ENCODE measurements at regions not wholly inside any gene's neighbourhood (a gene's known extent, or its start where the extent isn't known, plus 50 kb on each side); places are given as distances from the start of the nearest gene placed in this dataset.

DNA sequence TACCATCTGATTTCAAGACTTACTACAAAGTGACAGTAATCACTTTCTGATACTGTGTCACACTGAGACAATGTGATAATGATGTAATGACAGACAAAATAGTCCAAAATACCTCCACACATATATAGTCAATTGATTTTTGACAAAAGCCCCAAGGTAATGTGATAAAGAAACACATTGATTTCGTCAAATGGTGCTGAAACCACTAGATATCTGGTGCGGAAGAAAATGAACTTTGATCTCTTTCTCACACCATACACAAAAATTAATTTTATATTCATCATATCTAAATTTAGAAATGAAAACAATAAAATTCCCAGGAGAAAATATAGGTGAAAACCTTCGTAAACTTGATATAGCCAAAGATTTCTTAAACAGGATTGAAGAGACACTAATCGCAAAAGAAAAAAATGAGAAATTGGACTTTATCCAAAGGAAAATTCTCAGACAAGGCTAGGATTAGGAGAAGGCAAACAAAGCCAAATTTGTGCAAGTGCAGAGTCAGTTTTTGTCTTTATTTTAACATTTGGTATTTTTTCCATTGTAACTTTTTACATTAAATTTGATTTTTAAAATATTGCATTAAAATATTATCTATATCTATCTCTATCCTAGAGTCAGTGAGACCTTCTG, 739.9 kb downstream of the DIAPH3 start:
- Histone ChIP-seq H2AFZ (no peak overlapping the region; the same call in 1 of the 2 replicates), H3K4me3 (no peak overlapping the region), H3F3A (replicated peaks; ENCODE audit: low read depth) (no peaks in the 10 kb centered on the region), H3K79me2 (replicated peaks; ENCODE audit: insufficient read depth) (no peaks in the 10 kb centered on the region), H4K20me1 (replicated peaks; ENCODE audit: insufficient read depth) (no peaks in the 10 kb centered on the region), H3K4me1 (ENCODE audit: insufficient read depth) (peaks cover 10% of the 10 kb centered on the region; the same call in 1 of the 2 replicates), H3K27ac (ENCODE audit: low read depth) (no peak overlapping the region), H3K9me2 (ENCODE audit: insufficient read depth) (no peaks in the 10 kb centered on the region; the same call in 1 of the 2 replicates), H3K27me3 (ENCODE audit: insufficient read depth) (no peaks in the 10 kb centered on the region), H3K36me3 (ENCODE audit: insufficient read depth) (no peaks in the 10 kb centered on the region), H3K4me2 (no peak overlapping the region)
- Mint-ChIP-seq H3K36me3 (ENCODE audit: low read depth) (peaks cover 9% of the 10 kb centered on the region; the same call in 2 of the 3 replicates), H3K9me3 (peaks cover 5% of the 10 kb centered on the region; the same call in 1 of the 3 replicates), H3K27me3 (ENCODE audit: insufficient read depth, low read depth, poor library complexity) (peaks cover 5% of the 10 kb centered on the region), H3K27ac (no peak overlapping the region), H3K4me3 (no peak overlapping the region), H3K4me1 (peaks cover 17% of the 10 kb centered on the region)
- no peak for TF ChIP-seq POLR2AphosphoS5 (IDR thresholded peaks at IDR 0.05; ENCODE audit: low read depth)
- TF ChIP-seq JUNB (IDR thresholded peaks at IDR 0.05; ENCODE audit: unreplicated experiment), result no peak
- TF ChIP-seq ETS1 (IDR thresholded peaks at IDR 0.05), result no peak
- TF ChIP-seq CREB1 (CRISPR knock-in tag; IDR thresholded peaks at IDR 0.05; ENCODE audit: low read depth), result no peak
- no peak for DNase-seq (ENCODE audit: low spot score)
- ATAC-seq, result no peak

DNA sequence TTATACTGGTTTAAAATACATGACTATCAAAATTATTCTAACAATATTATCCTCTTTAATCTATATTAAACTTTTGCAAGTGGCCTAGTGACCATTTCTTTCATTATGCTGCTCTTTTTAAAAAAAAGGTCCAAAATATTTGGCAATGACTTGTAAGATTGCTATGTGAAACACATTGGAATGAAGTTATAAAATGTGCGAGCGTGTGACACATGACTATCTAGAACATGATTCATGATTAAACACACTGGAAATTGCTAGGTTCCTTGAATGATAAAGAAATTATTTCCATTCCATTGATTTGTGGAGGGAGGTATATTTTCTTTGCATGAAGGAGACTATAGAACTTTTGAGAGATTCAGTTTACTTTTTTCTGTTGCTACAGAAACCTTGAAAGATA, 739.1 kb downstream of the DIAPH3 start:
- H3F3A ChIP-seq (replicated peaks; ENCODE audit: low read depth), result no peaks in the 10 kb centered on the region
- no peak overlapping the region for H3K27ac ChIP-seq (ENCODE audit: low read depth)
- no peak for ATAC-seq
- no peak overlapping the region for H3K4me3 ChIP-seq
- H4K20me1 ChIP-seq (replicated peaks; ENCODE audit: insufficient read depth), result no peaks in the 10 kb centered on the region
- H3K4me1 ChIP-seq (ENCODE audit: insufficient read depth), result peaks cover 10% of the 10 kb centered on the region; the same call in 1 of the 2 replicates
- no peaks in the 10 kb centered on the region for H3K36me3 ChIP-seq (ENCODE audit: insufficient read depth)
- H3K79me2 ChIP-seq (replicated peaks; ENCODE audit: insufficient read depth), result no peaks in the 10 kb centered on the region
- Mint-ChIP-seq H3K4me1 (peaks cover 17% of the 10 kb centered on the region), H3K36me3 (ENCODE audit: low read depth) (peaks cover 4% of the 10 kb centered on the region; the same call in 1 of the 3 replicates), H3K27ac (no peak overlapping the region), H3K27me3 (ENCODE audit: insufficient read depth, low read depth, poor library complexity) (peaks cover 5% of the 10 kb centered on the region), H3K9me3 (peaks cover 7% of the 10 kb centered on the region; the same call in 1 of the 3 replicates), H3K4me3 (no peak overlapping the region)
- H2AFZ ChIP-seq, result no peak overlapping the region
- no peak for DNase-seq (ENCODE audit: low spot score)
- no peaks in the 10 kb centered on the region for H3K27me3 ChIP-seq (ENCODE audit: insufficient read depth)
- no peak overlapping the region for H3K4me2 ChIP-seq
- no peaks in the 10 kb centered on the region; the same call in 1 of the 2 replicates for H3K9me2 ChIP-seq (ENCODE audit: insufficient read depth)
- TF ChIP-seq JUNB (IDR thresholded peaks at IDR 0.05; ENCODE audit: unreplicated experiment) (no peak), EZH2phosphoT487 (IDR thresholded peaks at IDR 0.05; ENCODE audit: unreplicated experiment) (no peak), ZNF462 (CRISPR knock-in tag; IDR thresholded peaks at IDR 0.05) (no peak), NANOG (IDR thresholded peaks at IDR 0.05; ENCODE audit: borderline replicate concordance) (no peak), ETS1 (IDR thresholded peaks at IDR 0.05) (no peak), ZNF331 (CRISPR knock-in tag; IDR thresholded peaks at IDR 0.05; ENCODE audit: low read depth) (no peak)
- TF ChIP-seq, protein P1, sequence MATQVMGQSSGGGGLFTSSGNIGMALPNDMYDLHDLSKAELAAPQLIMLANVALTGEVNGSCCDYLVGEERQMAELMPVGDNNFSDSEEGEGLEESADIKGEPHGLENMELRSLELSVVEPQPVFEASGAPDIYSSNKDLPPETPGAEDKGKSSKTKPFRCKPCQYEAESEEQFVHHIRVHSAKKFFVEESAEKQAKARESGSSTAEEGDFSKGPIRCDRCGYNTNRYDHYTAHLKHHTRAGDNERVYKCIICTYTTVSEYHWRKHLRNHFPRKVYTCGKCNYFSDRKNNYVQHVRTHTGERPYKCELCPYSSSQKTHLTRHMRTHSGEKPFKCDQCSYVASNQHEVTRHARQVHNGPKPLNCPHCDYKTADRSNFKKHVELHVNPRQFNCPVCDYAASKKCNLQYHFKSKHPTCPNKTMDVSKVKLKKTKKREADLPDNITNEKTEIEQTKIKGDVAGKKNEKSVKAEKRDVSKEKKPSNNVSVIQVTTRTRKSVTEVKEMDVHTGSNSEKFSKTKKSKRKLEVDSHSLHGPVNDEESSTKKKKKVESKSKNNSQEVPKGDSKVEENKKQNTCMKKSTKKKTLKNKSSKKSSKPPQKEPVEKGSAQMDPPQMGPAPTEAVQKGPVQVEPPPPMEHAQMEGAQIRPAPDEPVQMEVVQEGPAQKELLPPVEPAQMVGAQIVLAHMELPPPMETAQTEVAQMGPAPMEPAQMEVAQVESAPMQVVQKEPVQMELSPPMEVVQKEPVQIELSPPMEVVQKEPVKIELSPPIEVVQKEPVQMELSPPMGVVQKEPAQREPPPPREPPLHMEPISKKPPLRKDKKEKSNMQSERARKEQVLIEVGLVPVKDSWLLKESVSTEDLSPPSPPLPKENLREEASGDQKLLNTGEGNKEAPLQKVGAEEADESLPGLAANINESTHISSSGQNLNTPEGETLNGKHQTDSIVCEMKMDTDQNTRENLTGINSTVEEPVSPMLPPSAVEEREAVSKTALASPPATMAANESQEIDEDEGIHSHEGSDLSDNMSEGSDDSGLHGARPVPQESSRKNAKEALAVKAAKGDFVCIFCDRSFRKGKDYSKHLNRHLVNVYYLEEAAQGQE (IDR thresholded peaks at IDR 0.05; ENCODE audit: unreplicated experiment), result no peak

Data from GM23338 (cell line).